ENCODE measurements at regions not wholly inside any gene's neighbourhood (a gene's known extent, or its start where the extent isn't known, plus 50 kb on each side); places are given as distances from the start of the nearest gene placed in this dataset.

DNA sequence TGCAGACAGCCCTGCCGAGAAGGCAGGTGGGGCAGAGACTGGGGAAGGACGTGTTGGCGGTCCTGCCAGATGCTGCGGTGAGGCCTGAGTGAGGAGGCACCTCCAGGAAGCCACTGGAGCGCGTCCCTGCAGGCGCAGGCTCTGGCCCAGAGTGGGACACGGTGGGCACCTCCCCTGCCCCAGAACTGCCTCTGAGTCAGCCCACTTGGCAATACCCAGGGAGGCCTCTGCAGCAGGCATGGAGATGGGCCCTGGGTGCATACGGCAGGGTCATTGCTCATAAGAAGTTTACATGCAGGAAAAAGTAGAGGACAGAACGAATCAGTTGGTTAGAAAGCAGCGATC lies 195.9 kb downstream of the TFCP2L1 start:
- H3K36me3 ChIP-seq (ENCODE audit: control insufficient read depth in 1 of 2, insufficient read depth in 2 of 2, low read length in 2 of 2), result no peaks in the 10 kb centered on the region
- H3K4me1 ChIP-seq (ENCODE audit: control insufficient read depth in 1 of 2, insufficient read depth in 2 of 2, low read length in 2 of 2), result no peaks in the 10 kb centered on the region
- H2AFZ ChIP-seq (ENCODE audit: low read depth, low read length, poor library complexity, severe bottlenecking), result no peak overlapping the region
- H3K27ac ChIP-seq (ENCODE audit: low read depth, low read length), result no peak overlapping the region
- CTCF ChIA-PET, result no interaction called here
- TF ChIP-seq ZNF274 (IDR thresholded peaks at IDR 0.05; ENCODE audit: low read depth, low read length) (no peak), EGR1 (IDR thresholded peaks at IDR 0.05; ENCODE audit: low read depth) (no peak), CTCF (IDR thresholded peaks at IDR 0.05 in 2 of 3, conservative IDR thresholded peaks at IDR 0.05 in 1 of 3; ENCODE audit: borderline replicate concordance in 1 of 3, insufficient read depth in 1 of 3, low read depth in 2 of 3, low read length in 2 of 3) (no peak), SIN3A (IDR thresholded peaks at IDR 0.05; ENCODE audit: low read depth) (no peak), SRF (IDR thresholded peaks at IDR 0.05; ENCODE audit: low read depth) (no peak), FOSL1 (IDR thresholded peaks at IDR 0.05; ENCODE audit: low read depth) (no peak), ELF1 (IDR thresholded peaks at IDR 0.05; ENCODE audit: borderline replicate concordance, low read depth) (no peak), RAD21 (IDR thresholded peaks at IDR 0.05; ENCODE audit: low read depth) (no peak), POLR2AphosphoS5 (IDR thresholded peaks at IDR 0.05; ENCODE audit: low read depth, low read length) (no peak)
- TF ChIP-seq, protein P1, sequence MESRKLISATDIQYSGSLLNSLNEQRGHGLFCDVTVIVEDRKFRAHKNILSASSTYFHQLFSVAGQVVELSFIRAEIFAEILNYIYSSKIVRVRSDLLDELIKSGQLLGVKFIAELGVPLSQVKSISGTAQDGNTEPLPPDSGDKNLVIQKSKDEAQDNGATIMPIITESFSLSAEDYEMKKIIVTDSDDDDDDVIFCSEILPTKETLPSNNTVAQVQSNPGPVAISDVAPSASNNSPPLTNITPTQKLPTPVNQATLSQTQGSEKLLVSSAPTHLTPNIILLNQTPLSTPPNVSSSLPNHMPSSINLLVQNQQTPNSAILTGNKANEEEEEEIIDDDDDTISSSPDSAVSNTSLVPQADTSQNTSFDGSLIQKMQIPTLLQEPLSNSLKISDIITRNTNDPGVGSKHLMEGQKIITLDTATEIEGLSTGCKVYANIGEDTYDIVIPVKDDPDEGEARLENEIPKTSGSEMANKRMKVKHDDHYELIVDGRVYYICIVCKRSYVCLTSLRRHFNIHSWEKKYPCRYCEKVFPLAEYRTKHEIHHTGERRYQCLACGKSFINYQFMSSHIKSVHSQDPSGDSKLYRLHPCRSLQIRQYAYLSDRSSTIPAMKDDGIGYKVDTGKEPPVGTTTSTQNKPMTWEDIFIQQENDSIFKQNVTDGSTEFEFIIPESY (IDR thresholded peaks at IDR 0.05; ENCODE audit: extremely low read depth, insufficient replicate concordance, low read length), result no peak
- RAD21 ChIA-PET (ENCODE audit: low non-redundant PET in 1 of 2, low total read pairs in 2 of 2, uncharacterized antibody in 2 of 2, unreplicated experiment in 2 of 2), result no interaction called here
- intact Hi-C loops (cut with micrococcal nuclease), result loop anchor here (10.0 kb wide), 1 partner anchor 626 kb away; no protein-coding TSS in a partner anchor
- H3K4me3 ChIP-seq (replicated peaks in 1 of 2; ENCODE audit: low read depth in 1 of 2, low read length in 2 of 2), result no peak overlapping the region
- DNase-seq (ENCODE audit: low read depth, low spot score) (no peak), ATAC-seq (no peak)
- no TSS peak for BruUV-seq (replicated peaks)
- no peaks in the 10 kb centered on the region for H3K9me2 ChIP-seq (ENCODE audit: insufficient read depth)
- peaks cover 0 to 4% of the 10 kb centered on the region in 2 experiments; a peak in 1 of 4 replicates for H3K9me3 ChIP-seq (ENCODE audit: control insufficient read depth in 1 of 2, insufficient read depth in 1 of 2, low read depth in 1 of 2, low read length in 2 of 2)
- POLR2A ChIA-PET, result interaction anchor here (2.0 kb wide), 1 partner anchor 14 kb away, joined by 9 read pairs; no protein-coding TSS in a partner anchor
- H3K9ac ChIP-seq (ENCODE audit: low read length), result no peak overlapping the region
- no peak overlapping the region for H3K4me2 ChIP-seq (ENCODE audit: low read length)
- no peaks in the 10 kb centered on the region for H3K27me3 ChIP-seq (ENCODE audit: insufficient read depth, low read length)
- no peaks in the 10 kb centered on the region for H4K20me1 ChIP-seq (ENCODE audit: insufficient read depth)
- no peaks in the 10 kb centered on the region for H3K79me2 ChIP-seq (ENCODE audit: insufficient read depth, low read length)
